Amniotic stem cell (primary cell): ENCODE measurements at regions not wholly inside any gene's neighbourhood (a gene's known extent, or its start where the extent isn't known, plus 50 kb on each side); places are given as distances from the start of the nearest gene placed in this dataset.

ENCODE experiments used
- DNase-seq: peaks from one replicate; lab custom pipeline; 2025; lab: John Stamatoyannopoulos, UW

GRCh38 chr2:57957238-57957637 lies 89.4 kb upstream of the VRK2 start:
- no peak for DNase-seq

DNA sequence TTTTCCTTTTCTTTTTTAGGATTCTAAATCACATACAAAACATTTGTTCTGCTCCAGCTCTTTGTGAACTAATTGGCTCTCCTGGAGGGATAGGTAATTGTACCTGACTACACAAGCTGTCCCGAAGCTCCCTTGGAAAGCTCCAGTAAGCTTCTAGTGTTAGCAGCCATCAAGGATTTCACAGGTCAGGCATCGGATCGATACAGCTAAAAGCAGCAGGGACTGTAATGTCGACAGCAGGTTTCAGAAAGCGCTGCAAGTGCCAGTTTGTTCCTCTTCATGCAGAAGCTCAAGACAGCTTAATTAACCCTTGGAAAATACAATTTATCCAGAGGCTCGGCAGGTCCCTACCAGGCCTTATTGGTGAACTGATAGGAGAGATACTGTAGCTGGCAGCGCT lies 87.2 kb upstream of the VRK2 start:
- no peak for DNase-seq

DNA sequence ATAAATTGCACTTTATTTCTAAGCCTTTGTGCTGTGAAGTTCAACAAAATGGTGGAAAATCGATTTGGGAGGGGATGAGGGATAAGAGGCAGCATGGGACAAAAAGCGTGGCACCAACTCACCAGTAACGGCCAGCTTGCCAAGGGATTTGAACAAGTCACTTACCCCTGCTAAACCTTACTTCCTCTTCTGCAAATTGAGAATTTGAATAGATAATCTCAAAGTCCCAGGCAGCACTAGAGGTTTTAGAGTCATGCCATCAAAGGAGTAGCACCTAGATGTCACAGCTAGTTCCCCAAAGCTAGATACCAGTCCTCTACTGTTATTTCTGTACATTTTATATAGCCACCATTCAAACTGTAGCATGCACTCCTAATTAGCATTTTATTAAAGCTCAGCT lies 83.7 kb upstream of the VRK2 start:
- no peak for DNase-seq

DNA sequence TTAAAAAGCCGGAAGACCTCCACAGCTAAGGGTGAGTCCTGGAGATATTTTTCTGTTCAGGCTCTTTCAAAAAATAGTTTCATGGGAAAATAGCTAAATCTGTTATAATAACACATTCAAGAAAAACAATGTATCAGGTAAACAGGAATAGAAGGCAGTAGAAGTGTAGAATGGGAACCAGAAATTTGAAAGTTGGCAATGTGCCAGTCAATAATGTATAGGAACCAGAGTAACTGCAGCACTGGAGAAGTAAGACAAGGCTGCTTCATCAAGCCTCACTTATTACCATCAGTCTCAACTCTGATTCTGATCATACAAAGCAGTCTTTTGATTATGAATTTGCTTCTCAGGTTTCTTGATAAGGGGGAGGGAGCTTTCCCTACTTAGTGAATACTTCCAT lies 81.4 kb upstream of the VRK2 start:
- no peak for DNase-seq

- no peak for DNase-seq
Observed at GRCh38 chr2:57965961-57966360, 80.6 kb upstream of the VRK2 start.

DNA sequence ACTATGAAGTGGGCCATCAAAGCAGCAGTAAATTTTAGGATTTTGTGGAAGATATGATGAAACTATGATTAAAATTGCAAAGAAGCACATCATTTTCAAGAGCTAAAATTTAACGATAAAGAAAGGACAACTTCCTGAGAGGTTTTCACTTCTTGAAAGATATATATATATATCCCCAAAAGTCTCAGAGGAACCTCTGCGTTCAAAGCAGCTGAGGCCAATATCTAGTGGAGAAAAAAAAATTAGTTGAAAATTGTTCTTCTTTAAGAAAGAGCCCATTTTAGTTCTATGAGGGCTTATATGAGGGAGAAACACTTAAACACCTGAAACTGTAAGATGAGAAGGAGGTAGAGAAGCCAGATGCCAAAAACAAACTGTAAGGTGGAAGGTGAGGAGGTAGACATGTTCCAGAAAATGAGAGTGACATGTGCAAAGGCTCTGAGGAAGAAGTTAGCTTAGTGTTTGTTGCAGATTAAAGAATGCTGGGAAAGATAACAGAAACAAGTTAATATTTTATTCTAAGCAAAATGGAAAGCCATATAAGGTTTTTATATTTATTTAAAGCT lies 72.9 kb upstream of the VRK2 start:
- no peak for DNase-seq

DNA sequence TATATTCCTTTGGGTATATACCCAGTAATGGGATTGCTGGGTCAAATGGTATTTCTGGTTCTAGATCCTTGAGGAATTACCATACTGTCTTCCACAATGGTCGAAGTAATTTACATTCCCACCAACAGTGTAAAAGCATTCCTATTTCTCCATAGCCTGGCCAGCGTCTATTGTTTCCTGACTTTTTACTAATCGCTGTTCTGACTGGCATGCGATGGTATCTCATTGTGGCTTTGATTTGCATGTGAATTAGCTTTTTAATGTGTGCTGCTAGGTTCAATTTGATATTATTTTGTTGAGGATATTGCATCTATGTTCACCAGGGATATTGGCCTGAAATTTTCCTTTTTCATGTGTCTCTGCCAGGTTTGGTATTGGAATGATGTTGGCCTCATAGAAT lies 67.4 kb upstream of the VRK2 start:
- DNase-seq: no peak

DNA sequence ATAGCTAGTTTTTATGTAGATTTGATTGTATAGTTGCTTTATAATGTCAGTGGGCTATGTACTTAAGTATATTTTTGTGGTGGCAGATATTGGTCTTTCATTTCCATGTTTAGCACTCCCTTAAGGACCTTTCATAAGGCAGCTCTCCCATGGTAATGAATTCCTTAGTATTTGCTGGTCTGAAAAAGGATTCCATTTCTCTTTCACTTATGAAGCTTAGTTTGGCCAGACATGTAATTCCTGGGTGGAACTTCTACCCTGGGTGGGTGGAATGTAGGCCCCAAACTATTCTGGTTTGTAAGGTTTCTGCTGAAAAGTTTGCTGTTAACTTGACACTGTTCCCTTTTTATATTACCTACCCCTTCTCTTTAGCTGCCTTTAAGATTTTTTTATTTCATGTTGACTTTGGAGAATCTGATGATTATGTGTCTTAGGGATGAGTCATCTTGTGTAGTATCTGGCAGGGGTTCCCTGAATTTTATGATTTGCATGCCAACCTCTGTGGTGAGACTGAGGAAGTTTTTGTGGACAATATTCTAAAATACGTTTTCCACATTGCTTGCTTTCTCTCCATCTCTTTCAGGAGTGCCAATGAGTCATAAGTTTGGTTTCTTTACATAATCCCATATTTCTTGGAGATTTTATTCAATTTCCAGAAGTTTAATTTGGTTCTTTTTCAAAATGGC lies 65.4 kb upstream of the VRK2 start:
- DNase-seq: peak; percentile 55

DNA sequence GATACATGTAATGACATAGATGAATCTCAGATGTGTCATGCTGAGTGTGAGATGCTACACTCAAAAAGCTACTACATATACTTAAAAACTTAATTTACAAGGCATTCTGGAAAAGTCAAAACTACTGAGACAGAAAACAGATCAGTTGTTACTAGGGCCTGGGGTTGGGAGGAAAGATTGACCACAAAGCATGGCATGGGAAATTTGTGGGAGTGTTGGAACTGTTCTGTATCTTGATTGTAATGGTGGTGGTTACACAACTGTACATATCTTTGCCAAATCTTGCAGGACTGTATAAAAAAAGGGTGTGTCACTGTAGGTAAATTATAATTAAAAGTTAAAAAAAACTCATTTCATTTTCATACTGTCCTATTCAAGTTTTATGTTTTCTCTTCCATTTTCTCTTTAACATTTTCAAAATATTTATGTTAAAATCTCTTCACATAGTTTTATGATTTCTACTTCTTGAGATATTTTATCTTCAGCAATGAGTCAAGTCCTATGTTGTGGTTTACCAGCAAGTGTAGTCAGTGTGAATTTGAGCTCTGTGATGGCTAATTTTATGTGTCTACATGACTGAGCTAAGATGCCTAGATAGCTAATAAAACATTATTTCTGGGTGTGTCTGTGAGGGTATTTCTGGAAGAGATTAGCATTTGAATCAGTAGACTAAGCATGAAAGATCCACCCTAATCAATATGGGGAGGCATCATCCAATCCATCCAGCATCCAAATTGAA lies 58.6 kb upstream of the VRK2 start:
- no peak for DNase-seq

GRCh38 chr2:57990118-57990725 lies 56.4 kb upstream of the VRK2 start:
- no peak for DNase-seq
